SK-N-SH (cell line): ENCODE measurements at regions not wholly inside any gene's neighbourhood (a gene's known extent, or its start where the extent isn't known, plus 50 kb on each side); places are given as distances from the start of the nearest gene placed in this dataset.
A peak's percentile ranks its signal among the peaks of the same experiment; 100 is the strongest.

Source experiments
- CTCF ChIA-PET: fragments of 300-600, 350-600 bp; formaldehyde crosslinking; extraction: SDS; loops from one replicate; lab custom pipeline; 2021; lab: Yijun Ruan, JAX
- POLR2A ChIA-PET: fragments of 350-600 bp; sonication (Branson Sonifier 250); formaldehyde crosslinking; extraction: SDS; loops from one replicate; lab custom pipeline; 2020; ENCODE audit warnings: antibody characterized with exemption, inconsistent platforms; lab: Yijun Ruan, JAX
- DNase-seq: peaks from one replicate; pipeline ENCODE4 v3.0.0; 2012
- H2AFZ ChIP-seq: fragments of 200-600 bp; sonication (generic); 2 replicates; pipeline ENCODE4 v1.8.1; 2016; ENCODE audit warnings: antibody characterized with exemption, mild to moderate bottlenecking, low read depth
- H3F3A ChIP-seq: fragments of 200-600 bp; sonication (generic); replicated peaks from 2 replicates; pipeline ENCODE3; 2016; ENCODE audit warnings: antibody characterized with exemption, mild to moderate bottlenecking; ENCODE audit not compliant: insufficient read depth
- H3K27ac ChIP-seq, 2 experiments: fragments of 200-500 bp in 1 of 2; fragments of 200-600 bp in 1 of 2; sonication (Bioruptor generic) in 1 of 2; sonication (generic), shearing (Covaris generic) in 1 of 2; 2 replicates each; pipeline versions ENCODE4 v1.5.1 to v1.6.1; 2014 to 2016; ENCODE audit warnings: low read depth in 2 of 2, inconsistent platforms in 1 of 2, low read length in 1 of 2, mild to moderate bottlenecking in 1 of 2, mixed read lengths in 1 of 2
- H3K27me3 ChIP-seq: fragments of 200-600 bp; sonication (generic), shearing (Covaris generic); 2 replicates; pipeline ENCODE4 v1.6.1; 2016; ENCODE audit warnings: mixed run types; ENCODE audit not compliant: insufficient read depth
- H3K36me3 ChIP-seq, 2 experiments: fragments of 200-500 bp in 1 of 2; fragments of 200-600 bp in 1 of 2; sonication (Bioruptor generic) in 1 of 2; sonication (generic) in 1 of 2; replicated peaks in 1 of 2; 2 replicates each; pipeline versions ENCODE3 to v1.5.1; 2014 to 2016; ENCODE audit warnings: low read length in 1 of 2, mild to moderate bottlenecking in 1 of 2; ENCODE audit not compliant: insufficient read depth in 2 of 2, control insufficient read depth in 1 of 2
- H3K4me1 ChIP-seq, 2 experiments: fragments of 200-500 bp in 1 of 2; fragments of 200-600 bp in 1 of 2; sonication (Bioruptor generic) in 1 of 2; sonication (generic), shearing (Covaris generic) in 1 of 2; 2 replicates each; pipeline versions ENCODE4 v1.5.1 to v1.6.1; 2014 to 2016; ENCODE audit warnings: low read depth in 1 of 2, low read length in 1 of 2, mixed run types in 1 of 2; ENCODE audit not compliant: insufficient read depth in 2 of 2, control insufficient read depth in 1 of 2
- H3K4me2 ChIP-seq: fragments of 200-600 bp; sonication (generic), shearing (Covaris generic); 2 replicates; pipeline ENCODE4 v1.6.1; 2017; ENCODE audit warnings: mixed run types
- H3K4me3 ChIP-seq, 2 experiments: fragments of 200-500 bp in 1 of 2; fragments of 200-600 bp in 1 of 2; sonication (Bioruptor generic) in 1 of 2; sonication (generic), shearing (Covaris generic) in 1 of 2; 2 replicates each; pipeline versions ENCODE4 v1.5.1 to v1.8.1; 2014 to 2016; ENCODE audit warnings: low read depth in 2 of 2, inconsistent platforms in 1 of 2, low read length in 1 of 2, mild to moderate bottlenecking in 1 of 2, mixed read lengths in 1 of 2, moderate library complexity in 1 of 2
- H3K79me2 ChIP-seq: fragments of 200-600 bp; sonication (generic); 2 replicates; pipeline ENCODE4 v1.8.1; 2017; ENCODE audit warnings: mild to moderate bottlenecking; ENCODE audit not compliant: insufficient read depth
- H3K9ac ChIP-seq: fragments of 200-600 bp; sonication (generic); 2 replicates; pipeline ENCODE4 v1.6.1; 2017; ENCODE audit warnings: mixed run types
- H3K9me2 ChIP-seq: fragments of 200-600 bp; sonication (generic); 2 replicates; pipeline ENCODE4 v1.6.1; 2017; ENCODE audit warnings: mixed run types
- H3K9me3 ChIP-seq: fragments of 200-600 bp; sonication (generic); 2 replicates; pipeline ENCODE4 v1.6.1; 2017; ENCODE audit warnings: mixed run types, mild to moderate bottlenecking, moderate library complexity
- H4K20me1 ChIP-seq: fragments of 200-600 bp; sonication (generic); 2 replicates; pipeline ENCODE4 v1.6.1; 2017; ENCODE audit warnings: mild to moderate bottlenecking, mixed run types; ENCODE audit not compliant: insufficient read depth
- EP300 ChIP-seq, 2 experiments: IDR thresholded peaks; 2 replicates each; pipeline versions ENCODE4 v1.4.0 to v1.6.1; 2012; ENCODE audit warnings: borderline replicate concordance in 1 of 2, low read depth in 1 of 2, low read length in 1 of 2
- FOXM1 ChIP-seq: IDR thresholded peaks from 2 replicates; pipeline ENCODE4 v1.4.0; 2012; ENCODE audit warnings: low read depth, mild to moderate bottlenecking
- GABPA ChIP-seq: IDR thresholded peaks from 2 replicates; pipeline ENCODE4 v1.4.0; 2012; ENCODE audit warnings: low read depth, mild to moderate bottlenecking
- MEF2A ChIP-seq: IDR thresholded peaks from 2 replicates; pipeline ENCODE4 v1.4.0; 2012; ENCODE audit warnings: low read depth, borderline replicate concordance
- NFIC ChIP-seq: IDR thresholded peaks from 2 replicates; pipeline ENCODE4 v1.4.0; 2012; ENCODE audit warnings: borderline replicate concordance
- RFX5 ChIP-seq: IDR thresholded peaks from 2 replicates; pipeline ENCODE4 v1.6.1; 2012; ENCODE audit warnings: mild to moderate bottlenecking, improper control_type of control experiment, low read length
- USF2 ChIP-seq: fragments of 150-350 bp; IDR thresholded peaks from 2 replicates; pipeline ENCODE4 v1.6.1; 2017; ENCODE audit warnings: antibody characterized with exemption, low read length, low read depth, borderline replicate concordance
- WGBS: methylation state at CpG from one replicate; pipeline ENCODE4 v1.1.6; 2017; ENCODE audit warnings: low lambda C conversion rate; 5-methylcytosine and 5-hydroxymethylcytosine counted together
- TF ChIP-seq, protein P1 (sequence below): fragments of 200-600 bp; sonication (generic); IDR thresholded peaks from 2 replicates; pipeline ENCODE4 v1.6.1; 2017; ENCODE audit warnings: antibody characterized with exemption, mild to moderate bottlenecking, moderate library complexity
- TF ChIP-seq, protein P2 (sequence below): IDR thresholded peaks from 2 replicates; pipeline ENCODE4; 2012

- TF ChIP-seq MEF2A (no peak), EP300 (IDR thresholded peaks at IDR 0.05; ENCODE audit: borderline replicate concordance in 1 of 2, low read depth in 1 of 2, low read length in 1 of 2) (no peak), GABPA (no peak), RFX5 (no peak)
- TF ChIP-seq, protein P1, sequence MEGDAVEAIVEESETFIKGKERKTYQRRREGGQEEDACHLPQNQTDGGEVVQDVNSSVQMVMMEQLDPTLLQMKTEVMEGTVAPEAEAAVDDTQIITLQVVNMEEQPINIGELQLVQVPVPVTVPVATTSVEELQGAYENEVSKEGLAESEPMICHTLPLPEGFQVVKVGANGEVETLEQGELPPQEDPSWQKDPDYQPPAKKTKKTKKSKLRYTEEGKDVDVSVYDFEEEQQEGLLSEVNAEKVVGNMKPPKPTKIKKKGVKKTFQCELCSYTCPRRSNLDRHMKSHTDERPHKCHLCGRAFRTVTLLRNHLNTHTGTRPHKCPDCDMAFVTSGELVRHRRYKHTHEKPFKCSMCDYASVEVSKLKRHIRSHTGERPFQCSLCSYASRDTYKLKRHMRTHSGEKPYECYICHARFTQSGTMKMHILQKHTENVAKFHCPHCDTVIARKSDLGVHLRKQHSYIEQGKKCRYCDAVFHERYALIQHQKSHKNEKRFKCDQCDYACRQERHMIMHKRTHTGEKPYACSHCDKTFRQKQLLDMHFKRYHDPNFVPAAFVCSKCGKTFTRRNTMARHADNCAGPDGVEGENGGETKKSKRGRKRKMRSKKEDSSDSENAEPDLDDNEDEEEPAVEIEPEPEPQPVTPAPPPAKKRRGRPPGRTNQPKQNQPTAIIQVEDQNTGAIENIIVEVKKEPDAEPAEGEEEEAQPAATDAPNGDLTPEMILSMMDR, result peak; percentile 49
- Histone ChIP-seq H3F3A (no peaks in the 10 kb centered on the region), H3K4me2 (no peak overlapping the region), H3K27ac (no peak overlapping the region), H3K9ac (no peak overlapping the region), H3K79me2 (no peaks in the 10 kb centered on the region), H4K20me1 (no peaks in the 10 kb centered on the region), H3K9me2 (no peaks in the 10 kb centered on the region), H2AFZ (no peak overlapping the region), H3K4me1 (no peaks in the 10 kb centered on the region), H3K27me3 (no peaks in the 10 kb centered on the region; the same call in 1 of the 2 replicates), H3K9me3 (no peaks in the 10 kb centered on the region), H3K4me3 (no peak overlapping the region), H3K36me3 (no peaks in the 10 kb centered on the region)
- CTCF ChIA-PET, result interaction anchor here (1.1 kb wide), 1 partner anchor 17 kb away, joined by 3 read pairs; no protein-coding TSS in a partner anchor
- 9% methylated on average over 4 of the region's 5 CpGs for WGBS
- DNase-seq, result peak; percentile 12
- POLR2A ChIA-PET, result no interaction called here
Observed at GRCh38 chr4:154082760-154083535, 294.1 kb upstream of the SFRP2 start.

DNA sequence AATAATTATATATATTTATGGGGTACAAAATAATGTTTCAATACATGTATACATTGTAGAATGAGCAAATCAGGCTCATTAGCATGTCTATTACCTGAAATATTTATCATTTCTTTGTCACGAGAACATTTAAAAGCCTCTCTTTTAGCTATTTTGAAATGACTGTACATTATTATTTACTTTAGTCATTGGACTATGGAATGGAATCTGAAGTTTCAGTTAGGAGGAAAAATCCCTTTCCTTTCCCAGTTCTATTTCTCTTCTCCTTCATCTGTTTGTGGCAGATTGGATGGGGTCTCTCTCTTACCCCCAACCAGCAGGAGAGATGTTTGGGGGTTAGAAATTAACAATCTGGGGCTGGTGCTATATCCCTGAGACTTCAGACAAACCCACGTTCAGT lies 292.5 kb upstream of the SFRP2 start:
- Histone ChIP-seq H3K9me2 (no peaks in the 10 kb centered on the region), H3K4me3 (no peak overlapping the region), H3K27ac (no peak overlapping the region), H3K36me3 (no peaks in the 10 kb centered on the region), H2AFZ (no peak overlapping the region), H4K20me1 (no peaks in the 10 kb centered on the region), H3K79me2 (no peaks in the 10 kb centered on the region), H3K4me2 (no peak overlapping the region), H3K27me3 (no peaks in the 10 kb centered on the region; the same call in 1 of the 2 replicates), H3F3A (no peaks in the 10 kb centered on the region), H3K9me3 (no peaks in the 10 kb centered on the region), H3K9ac (no peak overlapping the region), H3K4me1 (no peaks in the 10 kb centered on the region)
- ChIA-PET CTCF (no interaction called here), POLR2A (no interaction called here)
- TF ChIP-seq, protein P2, sequence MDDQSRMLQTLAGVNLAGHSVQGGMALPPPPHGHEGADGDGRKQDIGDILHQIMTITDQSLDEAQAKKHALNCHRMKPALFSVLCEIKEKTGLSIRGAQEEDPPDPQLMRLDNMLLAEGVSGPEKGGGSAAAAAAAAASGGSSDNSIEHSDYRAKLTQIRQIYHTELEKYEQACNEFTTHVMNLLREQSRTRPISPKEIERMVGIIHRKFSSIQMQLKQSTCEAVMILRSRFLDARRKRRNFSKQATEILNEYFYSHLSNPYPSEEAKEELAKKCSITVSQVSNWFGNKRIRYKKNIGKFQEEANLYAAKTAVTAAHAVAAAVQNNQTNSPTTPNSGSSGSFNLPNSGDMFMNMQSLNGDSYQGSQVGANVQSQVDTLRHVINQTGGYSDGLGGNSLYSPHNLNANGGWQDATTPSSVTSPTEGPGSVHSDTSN, result no peak
- no peak for TF ChIP-seq EP300 (IDR thresholded peaks at IDR 0.05; ENCODE audit: borderline replicate concordance in 1 of 2, low read depth in 1 of 2, low read length in 1 of 2)
- no peak for TF ChIP-seq USF2
- TF ChIP-seq FOXM1, result no peak
- TF ChIP-seq NFIC, result no peak
- 4% methylated on average over 2 of the region's 2 CpGs for WGBS
- DNase-seq, result no peak
